ENCODE measurements at regions not wholly inside any gene's neighbourhood (a gene's known extent, or its start where the extent isn't known, plus 50 kb on each side); places are given as distances from the start of the nearest gene placed in this dataset.

DNA sequence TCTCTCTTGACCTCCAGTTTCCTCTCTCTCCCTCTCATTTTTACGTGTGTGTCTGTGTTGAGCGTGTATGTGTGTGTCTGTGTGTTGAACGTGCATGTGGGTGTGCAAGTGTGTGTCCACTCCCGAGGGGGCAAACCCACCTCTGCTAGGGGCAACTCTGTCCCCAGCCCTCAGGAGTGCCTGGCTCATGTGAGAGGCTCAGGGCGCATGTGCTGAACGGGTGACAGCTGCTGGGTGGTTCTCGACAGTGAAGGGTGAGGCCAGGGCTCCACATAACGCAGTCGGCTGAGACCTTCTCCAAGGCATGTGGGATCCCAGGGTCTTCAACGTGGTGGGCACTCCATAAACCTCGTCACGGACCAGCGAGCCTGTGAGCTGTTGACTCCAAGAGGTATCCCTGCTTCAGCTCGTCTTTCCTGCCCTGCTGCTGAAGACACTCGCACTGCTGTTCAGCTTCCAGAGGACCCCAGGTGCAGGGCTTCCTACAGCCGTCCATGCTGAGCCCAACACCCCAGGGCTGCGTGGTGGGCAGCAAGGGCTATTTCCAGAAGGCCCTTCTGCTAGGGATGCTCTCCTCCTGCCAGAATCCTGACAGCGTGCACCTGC lies 361.6 kb upstream of the SHH start:
- Histone ChIP-seq H4K20me1 (ENCODE audit: low read depth, low read length) (no peaks in the 10 kb centered on the region), H3K79me2 (ENCODE audit: insufficient read depth, low read length) (no peaks in the 10 kb centered on the region), H3K9me2 (replicated peaks; ENCODE audit: insufficient read depth, low read length) (no peaks in the 10 kb centered on the region), H3K4me3 (ENCODE audit: insufficient read depth, low read length, poor library complexity, severe bottlenecking) (no peak overlapping the region), H3K4me2 (ENCODE audit: low read depth, low read length, poor library complexity, severe bottlenecking) (no peak overlapping the region), H3K36me3 (ENCODE audit: low read length) (no peaks in the 10 kb centered on the region), H2AFZ (ENCODE audit: low read depth, low read length, severe bottlenecking) (no peak overlapping the region), H3K9ac (ENCODE audit: low read length) (no peak overlapping the region), H3K27ac (ENCODE audit: low read depth, low read length) (no peak overlapping the region), H3F3A (ENCODE audit: insufficient read depth) (no peaks in the 10 kb centered on the region), H3K9me3 (ENCODE audit: insufficient read depth, low read length) (no peaks in the 10 kb centered on the region), H3K27me3 (ENCODE audit: low read length) (no peaks in the 10 kb centered on the region)
- TF ChIP-seq, protein P1, sequence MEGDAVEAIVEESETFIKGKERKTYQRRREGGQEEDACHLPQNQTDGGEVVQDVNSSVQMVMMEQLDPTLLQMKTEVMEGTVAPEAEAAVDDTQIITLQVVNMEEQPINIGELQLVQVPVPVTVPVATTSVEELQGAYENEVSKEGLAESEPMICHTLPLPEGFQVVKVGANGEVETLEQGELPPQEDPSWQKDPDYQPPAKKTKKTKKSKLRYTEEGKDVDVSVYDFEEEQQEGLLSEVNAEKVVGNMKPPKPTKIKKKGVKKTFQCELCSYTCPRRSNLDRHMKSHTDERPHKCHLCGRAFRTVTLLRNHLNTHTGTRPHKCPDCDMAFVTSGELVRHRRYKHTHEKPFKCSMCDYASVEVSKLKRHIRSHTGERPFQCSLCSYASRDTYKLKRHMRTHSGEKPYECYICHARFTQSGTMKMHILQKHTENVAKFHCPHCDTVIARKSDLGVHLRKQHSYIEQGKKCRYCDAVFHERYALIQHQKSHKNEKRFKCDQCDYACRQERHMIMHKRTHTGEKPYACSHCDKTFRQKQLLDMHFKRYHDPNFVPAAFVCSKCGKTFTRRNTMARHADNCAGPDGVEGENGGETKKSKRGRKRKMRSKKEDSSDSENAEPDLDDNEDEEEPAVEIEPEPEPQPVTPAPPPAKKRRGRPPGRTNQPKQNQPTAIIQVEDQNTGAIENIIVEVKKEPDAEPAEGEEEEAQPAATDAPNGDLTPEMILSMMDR (IDR thresholded peaks at IDR 0.05; ENCODE audit: insufficient read depth, low read length, poor library complexity, severe bottlenecking), result no peak
- TF ChIP-seq EZH2phosphoT487 (conservative IDR thresholded peaks at IDR 0.05; ENCODE audit: low read length), result no peak

DNA sequence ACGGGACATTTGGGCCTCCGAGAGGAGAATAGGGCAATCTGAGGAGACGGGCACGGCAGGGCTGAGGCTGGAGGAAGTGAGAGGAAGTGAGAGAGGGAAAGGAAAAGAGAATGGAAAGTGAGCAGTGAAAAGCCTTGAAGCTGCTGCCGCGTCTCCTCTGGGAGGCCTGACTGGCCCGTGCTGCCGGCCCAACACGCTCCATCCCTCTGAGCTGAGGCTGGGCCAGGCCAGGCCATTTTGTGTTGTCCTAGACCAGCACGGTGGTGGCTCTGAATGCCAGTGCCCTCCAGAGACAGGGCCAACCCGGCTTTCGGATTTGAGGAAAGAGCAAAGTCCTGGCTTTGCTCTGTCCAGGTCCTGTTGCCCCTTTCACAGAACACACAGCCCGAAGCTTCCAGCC lies 361.1 kb upstream of the SHH start:
- H2AFZ ChIP-seq (ENCODE audit: low read depth, low read length, severe bottlenecking), result no peak overlapping the region
- H3K79me2 ChIP-seq (ENCODE audit: insufficient read depth, low read length), result no peaks in the 10 kb centered on the region
- TF ChIP-seq, protein P1 (IDR thresholded peaks at IDR 0.05; ENCODE audit: insufficient read depth, low read length, poor library complexity, severe bottlenecking), result no peak
- no peak for TF ChIP-seq EZH2phosphoT487 (conservative IDR thresholded peaks at IDR 0.05; ENCODE audit: low read length)

DNA sequence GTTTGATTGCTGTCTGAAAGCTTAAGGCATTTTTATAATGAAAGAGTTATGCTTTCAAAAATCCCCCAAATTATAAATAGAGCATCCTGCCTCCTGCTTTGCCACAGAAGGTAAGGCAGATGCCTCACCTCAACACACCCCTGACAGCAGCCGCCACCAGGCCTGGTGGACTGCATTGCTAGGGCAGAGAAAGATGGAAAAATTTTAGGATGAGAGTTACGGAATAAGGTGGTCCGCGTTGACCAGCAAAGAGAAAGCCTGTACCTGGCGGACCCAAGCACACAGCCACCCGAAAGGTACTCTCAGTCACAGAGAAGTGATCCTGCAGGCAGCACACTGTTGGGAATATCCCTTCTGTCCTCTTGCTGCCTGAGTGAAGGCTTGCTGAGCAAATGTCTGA lies 360.4 kb upstream of the SHH start:
- Histone ChIP-seq H3K27me3 (ENCODE audit: low read length) (no peaks in the 10 kb centered on the region), H3K9me3 (ENCODE audit: insufficient read depth, low read length) (no peaks in the 10 kb centered on the region)
- TF ChIP-seq, protein P1 (IDR thresholded peaks at IDR 0.05; ENCODE audit: insufficient read depth, low read length, poor library complexity, severe bottlenecking), result no peak
- TF ChIP-seq EZH2phosphoT487 (conservative IDR thresholded peaks at IDR 0.05; ENCODE audit: low read length), result no peak

More for the DNA sequence above, 361.1 kb upstream of the SHH start:
- Histone ChIP-seq H3K27ac (ENCODE audit: low read depth, low read length) (no peak overlapping the region), H3F3A (ENCODE audit: insufficient read depth) (no peaks in the 10 kb centered on the region), H4K20me1 (ENCODE audit: low read depth, low read length) (no peaks in the 10 kb centered on the region), H3K4me3 (ENCODE audit: insufficient read depth, low read length, poor library complexity, severe bottlenecking) (no peak overlapping the region), H3K9ac (ENCODE audit: low read length) (no peak overlapping the region), H3K9me3 (ENCODE audit: insufficient read depth, low read length) (no peaks in the 10 kb centered on the region), H3K4me2 (ENCODE audit: low read depth, low read length, poor library complexity, severe bottlenecking) (no peak overlapping the region), H3K27me3 (ENCODE audit: low read length) (no peaks in the 10 kb centered on the region), H3K36me3 (ENCODE audit: low read length) (no peaks in the 10 kb centered on the region), H3K9me2 (replicated peaks; ENCODE audit: insufficient read depth, low read length) (no peaks in the 10 kb centered on the region)

More for the DNA sequence above, 360.4 kb upstream of the SHH start:
- no peak overlapping the region for H3K9ac ChIP-seq (ENCODE audit: low read length)
- no peaks in the 10 kb centered on the region for H3K9me2 ChIP-seq (replicated peaks; ENCODE audit: insufficient read depth, low read length)
- no peak overlapping the region for H3K4me3 ChIP-seq (ENCODE audit: insufficient read depth, low read length, poor library complexity, severe bottlenecking)
- no peak overlapping the region for H2AFZ ChIP-seq (ENCODE audit: low read depth, low read length, severe bottlenecking)
- H3F3A ChIP-seq (ENCODE audit: insufficient read depth), result no peaks in the 10 kb centered on the region
- no peaks in the 10 kb centered on the region for H4K20me1 ChIP-seq (ENCODE audit: low read depth, low read length)
- no peak overlapping the region for H3K4me2 ChIP-seq (ENCODE audit: low read depth, low read length, poor library complexity, severe bottlenecking)
- no peaks in the 10 kb centered on the region for H3K79me2 ChIP-seq (ENCODE audit: insufficient read depth, low read length)
- H3K36me3 ChIP-seq (ENCODE audit: low read length), result no peaks in the 10 kb centered on the region
- no peak overlapping the region for H3K27ac ChIP-seq (ENCODE audit: low read depth, low read length)
